HG02623 (cell line): ENCODE measurements at regions not wholly inside any gene's neighbourhood (a gene's known extent, or its start where the extent isn't known, plus 50 kb on each side); places are given as distances from the start of the nearest gene placed in this dataset.
"Not testable (repeated sequence)": the region's sequence is repeated elsewhere in the genome, so short reads cannot be mapped to it uniquely, and the experiment has no call there.

ENCODE experiments used
- ATAC-seq: cut with Tn5 transposase; IDR thresholded peaks from one replicate; pipeline ENCODE4 v1.9.1; 2021; ENCODE audit warnings: moderate library complexity; ENCODE audit not compliant: unreplicated experiment

- not testable (repeated sequence) for ATAC-seq
Measured at GRCh38 chr7:142448857-142449256, 191.0 kb upstream of the PRSS58 start.

GRCh38 chr7:142447762-142448161 lies 189.9 kb upstream of the PRSS58 start:
- ATAC-seq, result no peak

- no peak for ATAC-seq
Measured at GRCh38 chr7:142445019-142445686, 187.3 kb upstream of the PRSS58 start.

GRCh38 chr7:142443216-142444010 lies 185.6 kb upstream of the PRSS58 start:
- no peak for ATAC-seq

GRCh38 chr7:142442396-142442795 lies 184.5 kb upstream of the PRSS58 start:
- ATAC-seq, result no peak

GRCh38 chr7:142440906-142441411 lies 183.1 kb upstream of the PRSS58 start:
- ATAC-seq, result no peak

- no peak for ATAC-seq
Measured at GRCh38 chr7:142440219-142440905, 182.5 kb upstream of the PRSS58 start.

- ATAC-seq, result no peak
Measured at GRCh38 chr7:142439739-142440138, 181.9 kb upstream of the PRSS58 start.

GRCh38 chr7:142438923-142439515 lies 181.2 kb upstream of the PRSS58 start:
- no peak for ATAC-seq

- ATAC-seq, result no peak
Measured at GRCh38 chr7:142438235-142438922, 180.5 kb upstream of the PRSS58 start.

GRCh38 chr7:142437741-142438140 lies 179.9 kb upstream of the PRSS58 start:
- ATAC-seq, result no peak

GRCh38 chr7:142436601-142437000 lies 178.7 kb upstream of the PRSS58 start:
- no peak for ATAC-seq

GRCh38 chr7:142435606-142436005 lies 177.7 kb upstream of the PRSS58 start:
- ATAC-seq, result not testable (repeated sequence)

GRCh38 chr7:142434666-142435167 lies 176.9 kb upstream of the PRSS58 start:
- no peak for ATAC-seq

GRCh38 chr7:142434133-142434532 lies 176.3 kb upstream of the PRSS58 start:
- ATAC-seq, result not testable (repeated sequence)

- ATAC-seq, result no peak
Measured at GRCh38 chr7:142432377-142432776, 174.5 kb upstream of the PRSS58 start.

GRCh38 chr7:142431491-142431890 lies 173.6 kb upstream of the PRSS58 start:
- no peak for ATAC-seq

GRCh38 chr7:142428094-142428493 lies 170.2 kb upstream of the PRSS58 start:
- no peak for ATAC-seq

GRCh38 chr7:142425281-142425680 lies 167.4 kb upstream of the PRSS58 start:
- no peak for ATAC-seq

GRCh38 chr7:142422621-142423020 lies 164.8 kb upstream of the PRSS58 start:
- ATAC-seq, result no peak
